Heart left ventricle (tissue), 16 donors: ENCODE measurements at regions not wholly inside any gene's neighbourhood (a gene's known extent, or its start where the extent isn't known, plus 50 kb on each side); places are given as distances from the start of the nearest gene placed in this dataset.
A peak's percentile ranks its signal among the peaks of the same experiment; 100 is the strongest.

Experiments
- ATAC-seq, 4 donors: fragments of 200-7000 bp; cut with Tn5 transposase; one replicate each; pipeline ENCODE4 v1.9.1; 2020 to 2022; ENCODE audit warnings: moderate library complexity in 4 of 4, mild to moderate bottlenecking in 3 of 4, moderate number of reproducible peaks in 1 of 4
- DNase-seq, 5 donors: peaks; one replicate each; pipeline ENCODE4 v3.0.0-alpha.2; 2020
- H3K27ac ChIP-seq, 12 donors: fragments of 200-600 bp; sonication (generic) in 4 of 12; one replicate each; pipeline versions ENCODE4 v1.5.0 to v1.8.0; 2016 to 2022; ENCODE audit warnings: mild to moderate bottlenecking in 2 of 12
- H3K27me3 ChIP-seq, 9 donors: fragments of 200-600 bp; sonication (generic) in 2 of 9; one replicate each; pipeline versions ENCODE4 v1.5.1 to v1.8.0; 2016 to 2022; ENCODE audit warnings: mild to moderate bottlenecking in 3 of 9
- H3K36me3 ChIP-seq, 9 donors: fragments of 200-600 bp; sonication (generic) in 2 of 9; one replicate each; pipeline versions ENCODE4 v1.5.0 to v1.8.0; 2018 to 2022; ENCODE audit warnings: mild to moderate bottlenecking in 2 of 9
- H3K4me1 ChIP-seq, 12 donors: fragments of 200-600 bp; sonication (generic) in 4 of 12; one replicate each; pipeline versions ENCODE4 v1.5.0 to v1.8.0; 2016 to 2022; ENCODE audit warnings: mild to moderate bottlenecking in 3 of 12
- H3K4me3 ChIP-seq, 12 donors: fragments of 200-600 bp; sonication (generic) in 4 of 12; one replicate each; pipeline versions ENCODE4 v1.5.0 to v1.8.0; 2017 to 2022; ENCODE audit warnings: mild to moderate bottlenecking in 9 of 12, moderate library complexity in 4 of 12
- H3K9me3 ChIP-seq, 12 donors: fragments of 200-600 bp; sonication (generic) in 4 of 12; one replicate each; pipeline versions ENCODE4 v1.5.0 to v1.8.0; 2016 to 2022; ENCODE audit warnings: mild to moderate bottlenecking in 1 of 12
- CTCF ChIP-seq, 12 donors: fragments of 200-600 bp; sonication (generic) in 4 of 12; IDR thresholded peaks; one replicate each; pipeline versions ENCODE4 v1.5.0 to v1.8.0; 2018 to 2022; ENCODE audit warnings: antibody characterized with exemption in 12 of 12, mild to moderate bottlenecking in 5 of 12
- POLR2A ChIP-seq, 2 donors: fragments of 450-650 bp; IDR thresholded peaks; one replicate each; pipeline ENCODE4 v1.6.1; 2017; ENCODE audit warnings: antibody characterized with exemption in 2 of 2, mild to moderate bottlenecking in 2 of 2, moderate library complexity in 2 of 2
- WGBS, 4 donors: extraction: QIAGEN DNeasy Blood & Tissue Kit in 2 of 4; methylation state at CpG; one replicate each; pipeline versions ENCODE4 v1.1.5 to v1.1.7; 2013 to 2018; 5-methylcytosine and 5-hydroxymethylcytosine counted together
- intact Hi-C, 10 donors: fragments of 100-400 bp; cut with DNase I; formaldehyde crosslinking; loops; one replicate each; pipeline versions ENCODE4 v1.11.1 to v1.14.2; 2022
- donor health status: ischemic (EF 13 %, LVEDD 7.1; RV severe dilation, severe dysfunction).
- donor health status: healthy with polysubstance abuse.
- donor health status: DM: no; HTN: yes; CAD: no.
- donor health status: DM: no; HTN: no; CAD: no.
- donor health status: ischemic (EF 25% LVEDD 6.9; RV normal size, moderate dysfunction).
- donor health status: ischemic (EF 25% LVEDD 5.7; RV mildly dilated, moderate dysfunction).
- donor health status: healthy.
- donor health status: DM: yes; HTN: yes; CAD: no.
- donor health status: ischemic (EF 35%, LVEDD 5.7; RV mildly dilated, moderate dysfunction).
- donor health status: nonischemic (EF 11% LVEDD 7.7; RV severe dilation, severe dysfunction).
- donor health status: DM: yes; HTN: yes; CAD: no.
- donor health status: PGD.
- donor health status: ischemic (EF 29% LVEDD 5.4; RV normal size, mild dysfunction).
- donor health status: nonischemic (EF 23%, LVEDD 6.1; RV moderate dilation, normal function).

GRCh38 chr13:44843403-44843802 lies 145.9 kb downstream of the NUFIP1 start:
- TF ChIP-seq CTCF (IDR thresholded peaks at IDR 0.05) (no peak), POLR2A (IDR thresholded peaks at IDR 0.05) (no peak)
- intact Hi-C loops: no loop called here
- H3K27me3 ChIP-seq: no peaks in the 10 kb centered on the region
- no peak overlapping the region for H3K4me3 ChIP-seq
- no peak overlapping the region for H3K27ac ChIP-seq
- WGBS, 4 donors: 94 to 100% (median 99%) methylated on average over 1 of the region's 1 CpG
- peak in 1 of 4 donors; percentile 15 for ATAC-seq
- H3K9me3 ChIP-seq: no peaks in the 10 kb centered on the region
- peaks cover 0 to 11% (median 0%) of the 10 kb centered on the region in 12 donors for H3K4me1 ChIP-seq
- DNase-seq: no peak
- H3K36me3 ChIP-seq: no peaks in the 10 kb centered on the region

- intact Hi-C loops: no loop called here
- Histone ChIP-seq H3K36me3 (no peaks in the 10 kb centered on the region), H3K4me1 (peaks cover 0 to 11% (median 0%) of the 10 kb centered on the region in 12 donors), H3K9me3 (no peaks in the 10 kb centered on the region), H3K27me3 (no peaks in the 10 kb centered on the region), H3K27ac (no peak overlapping the region), H3K4me3 (no peak overlapping the region)
- WGBS, 4 donors: 48 to 71% (median 50%) methylated on average over 1 of the region's 1 CpG
- TF ChIP-seq CTCF (IDR thresholded peaks at IDR 0.05) (no peak), POLR2A (IDR thresholded peaks at IDR 0.05) (no peak)
- ATAC-seq: no peak
- no peak for DNase-seq
Measured at GRCh38 chr13:44842158-44842557, 147.1 kb downstream of the NUFIP1 start.

- ATAC-seq: no peak
- Histone ChIP-seq H3K36me3 (no peaks in the 10 kb centered on the region), H3K9me3 (no peaks in the 10 kb centered on the region), H3K4me3 (no peak overlapping the region), H3K27me3 (no peaks in the 10 kb centered on the region), H3K27ac (no peak overlapping the region), H3K4me1 (peaks cover 0 to 11% (median 0%) of the 10 kb centered on the region in 12 donors)
- intact Hi-C loops: no loop called here
- no peak for DNase-seq
- no peak for TF ChIP-seq POLR2A (IDR thresholded peaks at IDR 0.05)
- no peak for TF ChIP-seq CTCF (IDR thresholded peaks at IDR 0.05)
- 39 to 54% (median 47%) methylated on average over 2 of the region's 2 CpGs for WGBS, 4 donors
Measured at GRCh38 chr13:44840131-44840530, 149.1 kb downstream of the NUFIP1 start.

GRCh38 chr13:44837250-44837649 lies 152.0 kb downstream of the NUFIP1 start:
- ATAC-seq: no peak
- H3K27ac ChIP-seq: no peak overlapping the region
- H3K4me1 ChIP-seq: peaks cover 0 to 9% (median 0%) of the 10 kb centered on the region in 12 donors
- no peaks in the 10 kb centered on the region for H3K9me3 ChIP-seq
- no peaks in the 10 kb centered on the region for H3K27me3 ChIP-seq
- no peak for DNase-seq
- intact Hi-C loops: no loop called here
- no peak overlapping the region for H3K4me3 ChIP-seq
- H3K36me3 ChIP-seq: no peaks in the 10 kb centered on the region
- TF ChIP-seq CTCF (IDR thresholded peaks at IDR 0.05): no peak
- no peak for TF ChIP-seq POLR2A (IDR thresholded peaks at IDR 0.05)
- WGBS, 4 donors: 94 to 96% (median 95%) methylated on average over 1 of the region's 1 CpG
